ENCODE measurements at regions not wholly inside any gene's neighbourhood (a gene's known extent, or its start where the extent isn't known, plus 50 kb on each side); places are given as distances from the start of the nearest gene placed in this dataset.

DNA sequence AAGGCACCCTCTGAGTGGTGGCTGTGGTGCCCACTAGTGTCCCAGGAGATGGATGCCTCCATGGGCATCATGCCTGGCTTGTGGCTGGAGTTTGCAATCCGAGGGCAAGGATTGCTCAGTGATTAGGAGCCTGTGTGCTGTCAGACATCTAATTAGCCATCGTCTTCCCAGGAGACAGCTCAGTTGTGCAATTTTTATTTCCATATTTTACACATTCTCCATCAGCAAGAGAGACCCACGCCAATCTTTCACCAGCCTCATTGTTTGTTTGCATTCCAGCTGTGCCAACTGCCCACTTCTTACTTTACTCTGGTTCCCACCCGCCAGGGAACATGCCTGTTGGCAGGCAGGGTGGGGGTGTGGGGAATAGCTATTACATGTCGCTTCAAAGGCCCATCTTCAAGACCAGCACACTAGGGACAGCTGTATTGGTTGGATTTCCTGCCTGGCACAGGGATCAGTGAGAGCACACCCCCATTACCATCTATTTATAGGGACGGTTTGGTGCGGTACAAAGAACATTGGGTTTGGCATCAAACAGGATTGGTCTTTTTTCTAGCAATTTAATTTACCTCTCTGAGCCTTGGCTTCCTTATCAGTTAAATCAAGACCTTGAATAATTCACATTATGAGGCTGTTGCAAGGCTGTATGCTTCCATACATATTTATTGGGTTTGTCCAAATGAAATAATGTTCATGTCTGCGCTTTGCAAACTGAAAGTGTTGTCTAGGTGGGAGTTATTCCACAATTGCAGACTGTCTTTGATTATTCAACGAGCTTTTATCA, 80.7 kb upstream of the NAV2 start:
- H3K9me3 ChIP-seq = no peaks in the 10 kb centered on the region
- H3K36me3 ChIP-seq = no peaks in the 10 kb centered on the region
- no peak for DNase-seq
- ATAC-seq = no peak
- TF ChIP-seq, protein P1, sequence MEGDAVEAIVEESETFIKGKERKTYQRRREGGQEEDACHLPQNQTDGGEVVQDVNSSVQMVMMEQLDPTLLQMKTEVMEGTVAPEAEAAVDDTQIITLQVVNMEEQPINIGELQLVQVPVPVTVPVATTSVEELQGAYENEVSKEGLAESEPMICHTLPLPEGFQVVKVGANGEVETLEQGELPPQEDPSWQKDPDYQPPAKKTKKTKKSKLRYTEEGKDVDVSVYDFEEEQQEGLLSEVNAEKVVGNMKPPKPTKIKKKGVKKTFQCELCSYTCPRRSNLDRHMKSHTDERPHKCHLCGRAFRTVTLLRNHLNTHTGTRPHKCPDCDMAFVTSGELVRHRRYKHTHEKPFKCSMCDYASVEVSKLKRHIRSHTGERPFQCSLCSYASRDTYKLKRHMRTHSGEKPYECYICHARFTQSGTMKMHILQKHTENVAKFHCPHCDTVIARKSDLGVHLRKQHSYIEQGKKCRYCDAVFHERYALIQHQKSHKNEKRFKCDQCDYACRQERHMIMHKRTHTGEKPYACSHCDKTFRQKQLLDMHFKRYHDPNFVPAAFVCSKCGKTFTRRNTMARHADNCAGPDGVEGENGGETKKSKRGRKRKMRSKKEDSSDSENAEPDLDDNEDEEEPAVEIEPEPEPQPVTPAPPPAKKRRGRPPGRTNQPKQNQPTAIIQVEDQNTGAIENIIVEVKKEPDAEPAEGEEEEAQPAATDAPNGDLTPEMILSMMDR (IDR thresholded peaks at IDR 0.05) = no peak
- H3K4me3 ChIP-seq = no peak overlapping the region
- no peak overlapping the region for H3K27ac ChIP-seq
- intact Hi-C loops (cut with DNase I) = no loop called here
- H3K27me3 ChIP-seq (ENCODE audit: low read depth) = no peaks in the 10 kb centered on the region
- H3K4me1 ChIP-seq = peaks cover 33% of the 10 kb centered on the region

DNA sequence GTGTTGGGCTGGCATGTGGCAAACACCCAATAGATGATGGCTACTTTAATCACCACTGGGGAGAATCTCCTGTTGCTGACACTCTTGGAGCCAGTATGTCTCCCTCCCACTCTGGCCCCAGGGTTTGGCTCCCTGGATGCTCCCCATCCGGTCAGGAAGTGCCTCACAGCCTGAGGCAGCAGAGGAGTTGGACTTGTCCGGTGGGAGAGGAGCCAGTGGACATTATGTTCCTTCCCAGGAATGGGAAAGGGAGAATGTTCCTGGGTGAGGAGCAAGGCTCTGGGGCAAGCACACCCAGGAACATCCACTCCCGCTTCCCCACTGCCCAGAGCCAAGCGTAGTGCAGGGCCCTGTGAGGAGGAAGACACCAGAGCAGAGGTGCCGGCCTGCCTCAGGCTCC, 84.6 kb upstream of the NAV2 start:
- Histone ChIP-seq H3K27me3 (ENCODE audit: low read depth) (no peaks in the 10 kb centered on the region), H3K9me3 (no peaks in the 10 kb centered on the region), H3K27ac (peak overlapping the region; percentile 46), H3K36me3 (no peaks in the 10 kb centered on the region), H3K4me1 (peaks cover 24% of the 10 kb centered on the region), H3K4me3 (no peak overlapping the region)
- intact Hi-C loops (cut with DNase I) = no loop called here
- TF ChIP-seq, protein P1 (IDR thresholded peaks at IDR 0.05) = no peak
- ATAC-seq = peak; percentile 68 to 80
- no peak for DNase-seq

- no peaks in the 10 kb centered on the region for H3K36me3 ChIP-seq
- peak overlapping the region; percentile 41 for H3K27ac ChIP-seq
- H3K4me1 ChIP-seq = peaks cover 20% of the 10 kb centered on the region
- H3K9me3 ChIP-seq = no peaks in the 10 kb centered on the region
- TF ChIP-seq, protein P1 (IDR thresholded peaks at IDR 0.05) = no peak
- intact Hi-C loops (cut with DNase I) = no loop called here
- no peaks in the 10 kb centered on the region for H3K27me3 ChIP-seq (ENCODE audit: low read depth)
- ATAC-seq = no peak
- no peak for DNase-seq
- no peak overlapping the region for H3K4me3 ChIP-seq
These were observed 85.1 kb upstream of the NAV2 start for GRCh38 chr11:19627566-19627965.

GRCh38 chr11:19625438-19625837, 87.2 kb upstream of the NAV2 start:
- intact Hi-C loops (cut with DNase I) = no loop called here
- Histone ChIP-seq H3K36me3 (no peaks in the 10 kb centered on the region), H3K27me3 (ENCODE audit: low read depth) (no peaks in the 10 kb centered on the region), H3K4me3 (no peak overlapping the region), H3K4me1 (peaks cover 19% of the 10 kb centered on the region), H3K9me3 (no peaks in the 10 kb centered on the region), H3K27ac (no peak overlapping the region)
- DNase-seq (no peak), ATAC-seq (peak in 1 of 2 donors; percentile 29)
- TF ChIP-seq, protein P1 (IDR thresholded peaks at IDR 0.05) = no peak

DNA sequence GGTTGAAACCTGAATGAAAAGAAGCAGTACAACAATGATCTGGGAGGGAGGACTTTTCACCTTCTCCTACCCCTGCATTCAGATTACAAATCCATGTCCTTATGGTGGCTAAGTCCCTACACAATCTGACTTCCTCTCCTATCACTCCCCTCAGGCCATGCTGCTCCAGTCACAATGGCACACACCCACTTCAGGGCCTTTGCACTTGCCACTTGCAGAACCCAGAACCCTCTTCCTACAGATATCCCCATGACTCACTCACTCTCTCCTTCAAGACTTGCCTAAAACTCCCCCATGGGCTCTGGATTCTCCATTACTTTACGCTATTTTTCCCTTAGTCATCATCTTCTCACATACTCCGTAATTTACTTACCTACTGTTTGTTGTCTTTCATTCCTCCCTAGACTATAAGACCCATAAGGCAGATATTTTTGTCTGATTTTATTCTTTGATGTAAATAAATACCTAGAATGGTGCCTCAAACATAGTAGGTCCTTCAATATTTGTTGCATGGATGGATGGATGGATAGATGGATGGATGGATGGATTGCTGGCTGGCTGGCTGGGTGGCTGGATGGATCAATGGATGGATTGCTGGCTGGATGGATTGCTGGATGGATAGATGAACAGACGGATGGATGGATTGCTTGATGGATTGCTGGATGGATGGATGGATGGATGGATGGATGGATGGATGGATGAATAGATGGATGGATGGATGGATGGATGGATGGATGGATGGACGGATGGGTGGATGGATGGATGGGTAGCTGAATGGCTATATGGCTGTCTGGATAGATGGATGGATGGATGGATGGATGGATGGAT, 94.7 kb upstream of the NAV2 start:
- DNase-seq = no peak
- H3K9me3 ChIP-seq = no peaks in the 10 kb centered on the region
- H3K27ac ChIP-seq = no peak overlapping the region
- H3K27me3 ChIP-seq (ENCODE audit: low read depth) = no peaks in the 10 kb centered on the region
- TF ChIP-seq, protein P1 (IDR thresholded peaks at IDR 0.05) = no peak
- no peaks in the 10 kb centered on the region for H3K4me1 ChIP-seq
- intact Hi-C loops (cut with DNase I) = no loop called here
- H3K36me3 ChIP-seq = no peaks in the 10 kb centered on the region
- H3K4me3 ChIP-seq = no peak overlapping the region
- no peak for ATAC-seq

All from lower lobe of right lung (tissue), 2 donors.